Skeletal muscle cell (primary cell): ENCODE measurements at regions not wholly inside any gene's neighbourhood (a gene's known extent, or its start where the extent isn't known, plus 50 kb on each side); places are given as distances from the start of the nearest gene placed in this dataset.

Source experiments
- DNase-seq: peaks from one replicate; pipeline ENCODE4 v3.0.0-alpha.2; 2010; ENCODE audit warnings: low read depth
- H3K4me3 ChIP-seq: 2 replicates; pipeline ENCODE4 v1.5.1; 2011; ENCODE audit warnings: low read depth, mild to moderate bottlenecking, control low read depth, low read length, moderate library complexity

- DNase-seq, result no peak
- H3K4me3 ChIP-seq, result no peak overlapping the region
These were observed 112.2 kb upstream of the MEIS1 start for GRCh38 chr2:66322506-66323260.

DNA sequence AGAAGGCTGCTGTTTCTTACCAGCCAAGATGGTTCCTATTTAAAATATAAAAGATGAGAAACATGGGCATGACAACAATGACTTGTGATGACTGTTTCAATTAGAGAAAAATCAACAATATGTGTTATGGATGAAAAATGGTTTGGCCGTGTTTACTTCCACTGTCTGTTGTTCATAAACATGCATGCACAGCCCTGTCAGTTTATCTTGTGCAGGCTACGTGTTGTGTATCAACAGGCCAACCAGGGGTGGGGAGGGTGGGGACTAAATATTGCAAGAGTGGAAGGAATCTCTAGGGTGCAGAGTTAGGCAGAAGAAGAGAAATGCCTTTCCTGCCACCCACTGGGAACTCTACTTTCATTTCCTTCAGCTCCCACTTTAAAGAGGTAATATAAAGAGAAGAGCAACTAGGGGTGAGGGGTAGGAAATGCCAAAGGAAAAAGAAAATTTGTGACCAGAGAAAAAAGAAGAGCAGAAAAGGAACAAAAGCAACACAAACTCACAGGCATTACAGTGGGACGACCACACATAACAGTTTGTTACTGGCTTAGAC is 116.8 kb upstream of the MEIS1 start:
- DNase-seq, result no peak
- H3K4me3 ChIP-seq, result no peak overlapping the region

DNA sequence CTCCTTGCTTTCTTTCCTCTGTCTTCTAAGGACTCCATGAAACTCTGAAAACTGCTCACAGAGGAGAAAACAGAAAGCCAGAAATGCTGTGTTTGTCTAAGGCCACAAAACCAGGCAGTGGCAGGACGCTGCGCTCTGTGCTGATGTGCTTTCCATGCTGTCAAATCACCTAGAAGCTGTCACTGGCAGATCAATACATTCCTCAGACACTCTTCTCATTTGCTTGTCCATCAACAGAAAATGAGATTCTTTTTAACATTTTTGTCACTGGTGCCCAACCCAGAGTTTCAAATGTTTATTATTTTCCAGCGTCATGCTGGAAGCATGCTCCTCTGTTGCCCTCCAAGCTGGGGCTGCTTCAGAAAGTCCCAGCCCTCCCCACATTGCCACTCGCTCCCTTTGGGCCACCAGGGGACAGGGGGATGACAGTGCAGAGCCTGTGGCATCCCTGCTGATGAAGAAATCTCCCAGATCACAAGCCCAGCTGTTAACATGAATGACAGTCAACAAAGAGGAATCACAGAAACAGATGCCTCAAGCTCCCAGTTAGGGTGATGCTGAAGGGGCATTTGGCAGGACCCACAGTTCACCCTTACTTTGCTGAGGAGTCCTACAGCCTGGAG is 117.5 kb upstream of the MEIS1 start:
- H3K4me3 ChIP-seq, result no peak overlapping the region
- DNase-seq, result no peak

DNA sequence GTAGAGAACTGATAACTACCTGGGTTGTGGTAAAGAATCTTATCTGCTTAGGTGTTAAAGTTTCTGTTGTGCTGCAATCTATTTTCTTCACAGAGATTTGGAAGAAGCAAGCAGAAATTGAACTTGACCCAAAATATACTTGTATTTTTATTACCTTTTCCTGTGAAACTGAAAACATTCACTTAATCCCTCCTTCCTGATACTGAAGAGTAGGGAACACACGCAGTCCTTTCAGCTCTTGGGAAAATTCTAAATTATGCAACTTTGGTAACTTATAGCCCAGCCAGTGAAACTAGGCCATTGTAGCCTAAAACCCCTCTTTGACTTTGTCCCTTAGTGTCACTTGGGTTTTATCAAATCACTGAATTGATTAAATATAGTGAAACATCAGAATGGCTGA is 128.4 kb upstream of the MEIS1 start:
- DNase-seq, result no peak
- H3K4me3 ChIP-seq, result no peak overlapping the region

GRCh38 chr2:66305718-66306117 is 129.2 kb upstream of the MEIS1 start:
- H3K4me3 ChIP-seq, result no peak overlapping the region
- DNase-seq, result peak; percentile 4

DNA sequence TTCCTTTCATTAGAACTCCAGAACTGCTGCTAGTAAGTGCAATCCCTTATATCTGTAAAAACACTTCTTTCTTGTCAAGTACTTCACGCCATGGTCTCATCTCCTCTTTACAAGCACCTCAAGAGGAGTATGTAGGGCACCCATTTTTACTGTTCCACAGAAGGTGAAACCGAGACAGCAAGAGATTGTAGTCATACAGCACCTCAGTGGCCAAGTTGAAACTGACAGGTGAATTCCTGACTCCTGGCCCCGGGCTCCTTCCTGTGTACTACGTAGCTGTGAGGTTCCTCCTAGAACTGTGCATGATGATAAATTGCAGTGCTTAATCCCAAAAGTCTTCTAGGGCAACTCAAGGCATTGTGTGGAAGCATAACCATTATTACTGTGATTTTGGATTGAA is 131.5 kb upstream of the MEIS1 start:
- no peak for DNase-seq
- no peak overlapping the region for H3K4me3 ChIP-seq

- no peak for DNase-seq
- no peak overlapping the region for H3K4me3 ChIP-seq
These were observed 133.2 kb upstream of the MEIS1 start for GRCh38 chr2:66301767-66302140.

DNA sequence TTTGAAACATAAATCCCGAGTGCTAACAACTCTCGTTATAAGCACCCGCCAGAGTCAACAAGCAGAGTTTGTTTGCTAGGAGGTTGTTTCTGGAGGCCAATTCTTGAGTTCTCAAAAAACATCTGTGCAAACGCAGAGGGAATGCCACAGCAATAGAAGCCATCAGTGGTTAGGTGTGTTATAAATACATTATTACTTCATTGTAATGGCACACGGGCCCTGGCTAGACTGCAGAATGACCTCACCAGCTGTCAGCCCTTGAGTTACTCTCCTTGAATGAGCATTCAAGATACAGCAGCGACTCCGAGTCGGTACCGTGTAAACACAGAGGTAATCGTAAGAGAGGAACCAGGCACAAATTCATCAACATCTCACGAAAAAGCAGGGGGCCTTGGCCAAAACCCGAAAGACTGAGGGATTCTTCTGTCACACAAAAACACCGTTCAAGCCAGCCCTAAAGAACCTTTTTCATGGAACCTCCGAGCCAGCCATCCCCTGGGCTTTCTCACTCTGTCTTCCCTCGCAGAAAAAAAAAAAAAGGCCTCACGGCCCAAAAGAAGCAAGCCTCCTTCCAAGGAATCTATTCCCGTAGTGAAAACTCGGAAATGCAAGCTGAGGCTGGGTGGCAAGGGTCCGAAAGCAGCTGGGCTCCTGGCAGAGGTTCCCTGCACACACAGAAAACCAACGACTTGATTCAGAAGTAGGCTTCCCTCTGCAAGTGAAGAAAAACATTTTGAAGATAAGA is 133.7 kb upstream of the MEIS1 start:
- DNase-seq, result peak; percentile 4
- H3K4me3 ChIP-seq, result no peak overlapping the region

- H3K4me3 ChIP-seq, result no peak overlapping the region
- no peak for DNase-seq
These were observed 151.1 kb upstream of the MEIS1 start for GRCh38 chr2:66283787-66284186.

DNA sequence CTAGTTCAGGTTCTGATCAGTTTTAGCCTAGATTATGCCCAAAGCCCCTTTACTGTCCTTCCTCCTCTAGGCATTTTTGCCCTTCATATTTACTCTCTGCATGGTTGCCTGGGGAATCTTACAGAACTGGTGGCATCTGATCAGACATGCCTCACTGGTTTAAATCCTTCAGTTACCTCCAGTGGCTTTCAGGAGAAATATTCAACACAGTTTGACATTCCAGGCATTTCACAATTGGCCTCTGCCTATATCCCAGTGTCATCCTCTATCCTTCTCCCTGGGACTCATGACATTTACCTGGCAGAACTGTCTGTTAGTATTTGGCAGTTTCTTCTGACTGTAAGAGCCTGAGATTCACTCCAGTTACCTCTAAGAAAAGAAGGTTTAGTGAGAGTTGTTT is 152.9 kb upstream of the MEIS1 start:
- H3K4me3 ChIP-seq, result no peak overlapping the region
- DNase-seq, result no peak

GRCh38 chr2:66279024-66279423 is 155.9 kb upstream of the MEIS1 start:
- no peak for DNase-seq
- no peak overlapping the region for H3K4me3 ChIP-seq

GRCh38 chr2:66275984-66276383 is 158.9 kb upstream of the MEIS1 start:
- DNase-seq, result no peak
- no peak overlapping the region for H3K4me3 ChIP-seq

DNA sequence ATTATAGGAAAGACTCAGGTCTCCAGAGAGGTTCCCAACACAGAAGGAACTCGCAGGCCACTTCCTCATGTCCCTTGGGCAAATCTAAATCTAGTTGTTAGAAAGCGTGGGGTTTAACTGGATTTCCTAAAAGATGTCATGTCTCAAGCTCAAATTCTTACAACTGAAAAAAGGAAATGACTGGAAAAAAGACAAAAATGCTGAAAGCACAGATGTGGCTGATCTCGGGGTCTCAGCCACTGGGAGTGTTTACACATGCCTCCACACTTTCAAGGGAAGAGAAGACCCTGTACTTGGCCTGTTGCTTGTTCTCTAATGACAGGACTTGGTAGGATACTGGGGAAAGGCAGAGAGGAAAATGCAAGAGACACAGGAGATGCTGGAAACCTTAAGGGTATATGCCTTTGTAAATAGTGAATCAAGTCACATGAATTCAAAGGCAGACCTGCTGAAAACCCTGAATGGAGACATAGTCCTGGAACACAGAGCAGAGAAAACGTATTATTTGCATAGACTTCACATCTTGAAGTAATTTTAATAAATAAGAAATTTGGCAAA is 160.9 kb upstream of the MEIS1 start:
- no peak overlapping the region for H3K4me3 ChIP-seq
- no peak for DNase-seq

- DNase-seq, result no peak
- no peak overlapping the region for H3K4me3 ChIP-seq
These were observed 162.2 kb upstream of the MEIS1 start for GRCh38 chr2:66272751-66273150.

DNA sequence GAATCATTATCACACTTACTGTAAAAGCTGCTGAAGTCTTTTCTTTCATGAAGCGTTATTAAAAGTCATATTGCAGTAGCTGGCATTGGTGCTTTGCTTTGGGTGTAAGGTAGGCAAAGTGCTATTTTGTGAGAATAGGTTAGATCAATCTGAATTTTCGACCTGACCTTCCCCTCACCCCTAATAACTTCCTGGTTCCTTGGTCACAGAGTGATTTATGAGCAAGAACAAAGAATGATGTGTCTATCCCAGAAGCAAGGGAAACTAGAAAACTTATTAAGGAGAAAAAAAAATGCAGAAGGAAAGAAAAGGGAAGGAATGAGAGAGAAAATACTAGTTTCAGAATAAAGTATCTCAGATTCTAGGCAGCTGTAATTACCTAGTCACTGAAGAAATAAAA is 163.1 kb upstream of the MEIS1 start:
- DNase-seq, result no peak
- H3K4me3 ChIP-seq, result no peak overlapping the region

GRCh38 chr2:66270247-66270646 is 164.7 kb upstream of the MEIS1 start:
- no peak overlapping the region for H3K4me3 ChIP-seq
- no peak for DNase-seq

GRCh38 chr2:66269166-66269565 is 165.8 kb upstream of the MEIS1 start:
- H3K4me3 ChIP-seq, result no peak overlapping the region
- DNase-seq, result no peak

DNA sequence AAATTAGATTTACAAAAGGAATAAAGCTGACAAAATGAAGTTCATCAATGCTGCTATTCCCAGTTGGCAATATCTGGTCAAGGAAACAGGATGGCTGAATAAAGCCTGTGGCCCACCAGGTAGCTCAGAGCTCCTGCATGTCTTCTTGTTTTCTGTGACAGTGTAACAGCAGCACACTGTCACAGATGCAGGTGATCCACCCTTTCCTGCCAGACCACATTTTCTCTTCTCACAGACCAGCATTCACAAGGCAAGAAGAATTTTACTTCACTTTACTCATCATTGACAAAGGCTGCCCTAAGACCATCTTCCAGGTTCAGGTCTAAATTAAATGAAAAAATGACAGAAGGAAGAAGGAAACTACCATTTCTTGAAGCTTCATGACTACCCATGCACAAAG is 166.2 kb upstream of the MEIS1 start:
- no peak for DNase-seq
- no peak overlapping the region for H3K4me3 ChIP-seq

DNA sequence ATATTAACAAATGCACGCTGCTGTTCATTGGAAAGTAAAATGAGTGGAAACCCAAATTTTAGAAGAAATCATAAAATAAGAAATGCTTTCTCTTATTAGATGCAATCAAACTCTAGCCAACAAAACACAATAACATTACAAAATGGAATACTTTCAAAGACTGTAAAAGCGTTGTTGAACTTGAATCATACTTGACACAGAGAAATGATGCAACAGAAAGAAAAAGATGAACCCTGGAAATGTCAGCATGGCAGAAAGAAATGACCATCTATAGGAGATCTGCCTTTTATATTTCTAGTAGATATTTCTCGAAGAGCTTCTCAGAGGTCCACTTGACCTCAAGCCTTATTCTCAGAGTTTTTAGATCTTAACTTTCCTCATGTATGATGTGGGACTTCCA is 170.6 kb upstream of the MEIS1 start:
- no peak overlapping the region for H3K4me3 ChIP-seq
- DNase-seq, result no peak

- DNase-seq, result no peak
- no peak overlapping the region for H3K4me3 ChIP-seq
These were observed 179.1 kb upstream of the MEIS1 start for GRCh38 chr2:66255867-66256266.
